HL-60 (cell line): ENCODE measurements at regions not wholly inside any gene's neighbourhood (a gene's known extent, or its start where the extent isn't known, plus 50 kb on each side); places are given as distances from the start of the nearest gene placed in this dataset.

ENCODE experiments used
- GABPA ChIP-seq: IDR thresholded peaks from 2 replicates; pipeline ENCODE4 v1.6.1; 2012; ENCODE audit warnings: low read depth
- POLR2AphosphoS5 ChIP-seq: IDR thresholded peaks from 2 replicates; pipeline ENCODE4 v1.6.1; 2012; ENCODE audit warnings: low read depth
- SPI1 ChIP-seq: IDR thresholded peaks from 2 replicates; pipeline ENCODE4 v1.6.1; 2012; ENCODE audit warnings: low read depth, mild to moderate bottlenecking, borderline replicate concordance
- TF ChIP-seq, protein P1 (sequence below): IDR thresholded peaks from one replicate; pipeline ENCODE4 v1.5.1; 2011; ENCODE audit warnings: low read length, control low read depth, inconsistent platforms; ENCODE audit not compliant: insufficient read depth
- TF ChIP-seq, protein P2 (sequence below): IDR thresholded peaks from 2 replicates; pipeline ENCODE4 v1.6.1; 2012; ENCODE audit warnings: low read depth; ENCODE audit not compliant: insufficient replicate concordance

DNA sequence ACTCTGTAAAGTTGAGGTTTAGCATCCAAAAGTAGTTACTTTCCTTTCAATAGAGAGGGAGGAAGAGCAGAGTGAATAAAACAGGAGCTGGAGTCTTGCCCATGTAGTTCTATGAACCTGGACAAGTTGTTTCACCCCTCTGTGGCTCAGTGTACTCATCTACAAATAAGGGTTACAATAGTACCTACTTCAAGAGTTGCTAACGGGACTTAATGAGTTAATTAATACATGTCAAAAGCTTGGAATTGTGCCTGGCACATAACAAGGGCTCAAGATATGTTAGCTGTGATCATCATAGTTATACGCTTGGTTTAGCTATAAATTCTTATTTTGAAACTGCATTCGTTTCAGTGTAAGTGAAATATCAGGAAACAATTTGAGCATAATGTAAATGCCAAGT lies 388.5 kb upstream of the THBS1 start:
- TF ChIP-seq, protein P1, sequence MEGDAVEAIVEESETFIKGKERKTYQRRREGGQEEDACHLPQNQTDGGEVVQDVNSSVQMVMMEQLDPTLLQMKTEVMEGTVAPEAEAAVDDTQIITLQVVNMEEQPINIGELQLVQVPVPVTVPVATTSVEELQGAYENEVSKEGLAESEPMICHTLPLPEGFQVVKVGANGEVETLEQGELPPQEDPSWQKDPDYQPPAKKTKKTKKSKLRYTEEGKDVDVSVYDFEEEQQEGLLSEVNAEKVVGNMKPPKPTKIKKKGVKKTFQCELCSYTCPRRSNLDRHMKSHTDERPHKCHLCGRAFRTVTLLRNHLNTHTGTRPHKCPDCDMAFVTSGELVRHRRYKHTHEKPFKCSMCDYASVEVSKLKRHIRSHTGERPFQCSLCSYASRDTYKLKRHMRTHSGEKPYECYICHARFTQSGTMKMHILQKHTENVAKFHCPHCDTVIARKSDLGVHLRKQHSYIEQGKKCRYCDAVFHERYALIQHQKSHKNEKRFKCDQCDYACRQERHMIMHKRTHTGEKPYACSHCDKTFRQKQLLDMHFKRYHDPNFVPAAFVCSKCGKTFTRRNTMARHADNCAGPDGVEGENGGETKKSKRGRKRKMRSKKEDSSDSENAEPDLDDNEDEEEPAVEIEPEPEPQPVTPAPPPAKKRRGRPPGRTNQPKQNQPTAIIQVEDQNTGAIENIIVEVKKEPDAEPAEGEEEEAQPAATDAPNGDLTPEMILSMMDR, result no peak
- TF ChIP-seq SPI1, result no peak
- no peak for TF ChIP-seq POLR2AphosphoS5
- TF ChIP-seq, protein P2, sequence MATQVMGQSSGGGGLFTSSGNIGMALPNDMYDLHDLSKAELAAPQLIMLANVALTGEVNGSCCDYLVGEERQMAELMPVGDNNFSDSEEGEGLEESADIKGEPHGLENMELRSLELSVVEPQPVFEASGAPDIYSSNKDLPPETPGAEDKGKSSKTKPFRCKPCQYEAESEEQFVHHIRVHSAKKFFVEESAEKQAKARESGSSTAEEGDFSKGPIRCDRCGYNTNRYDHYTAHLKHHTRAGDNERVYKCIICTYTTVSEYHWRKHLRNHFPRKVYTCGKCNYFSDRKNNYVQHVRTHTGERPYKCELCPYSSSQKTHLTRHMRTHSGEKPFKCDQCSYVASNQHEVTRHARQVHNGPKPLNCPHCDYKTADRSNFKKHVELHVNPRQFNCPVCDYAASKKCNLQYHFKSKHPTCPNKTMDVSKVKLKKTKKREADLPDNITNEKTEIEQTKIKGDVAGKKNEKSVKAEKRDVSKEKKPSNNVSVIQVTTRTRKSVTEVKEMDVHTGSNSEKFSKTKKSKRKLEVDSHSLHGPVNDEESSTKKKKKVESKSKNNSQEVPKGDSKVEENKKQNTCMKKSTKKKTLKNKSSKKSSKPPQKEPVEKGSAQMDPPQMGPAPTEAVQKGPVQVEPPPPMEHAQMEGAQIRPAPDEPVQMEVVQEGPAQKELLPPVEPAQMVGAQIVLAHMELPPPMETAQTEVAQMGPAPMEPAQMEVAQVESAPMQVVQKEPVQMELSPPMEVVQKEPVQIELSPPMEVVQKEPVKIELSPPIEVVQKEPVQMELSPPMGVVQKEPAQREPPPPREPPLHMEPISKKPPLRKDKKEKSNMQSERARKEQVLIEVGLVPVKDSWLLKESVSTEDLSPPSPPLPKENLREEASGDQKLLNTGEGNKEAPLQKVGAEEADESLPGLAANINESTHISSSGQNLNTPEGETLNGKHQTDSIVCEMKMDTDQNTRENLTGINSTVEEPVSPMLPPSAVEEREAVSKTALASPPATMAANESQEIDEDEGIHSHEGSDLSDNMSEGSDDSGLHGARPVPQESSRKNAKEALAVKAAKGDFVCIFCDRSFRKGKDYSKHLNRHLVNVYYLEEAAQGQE, result no peak
- TF ChIP-seq GABPA, result no peak
